Testis (tissue), 2 donors: ENCODE measurements at regions not wholly inside any gene's neighbourhood (a gene's known extent, or its start where the extent isn't known, plus 50 kb on each side); places are given as distances from the start of the nearest gene placed in this dataset.

Source experiments
- POLR2A ChIP-seq: fragments of 450-650 bp; IDR thresholded peaks from one replicate; pipeline ENCODE4 v1.6.1; 2017; ENCODE audit warnings: antibody characterized with exemption, mild to moderate bottlenecking, moderate library complexity
- TF ChIP-seq, protein P1 (sequence below), 3 experiments: fragments of 450-650 bp in 2 of 3; fragments of 200-600 bp in 1 of 3; sonication (generic) in 1 of 3; IDR thresholded peaks; one replicate each; pipeline ENCODE4 v1.5.1; 2016 to 2019; ENCODE audit warnings: antibody characterized with exemption in 3 of 3, mild to moderate bottlenecking in 2 of 3, moderate library complexity in 1 of 3

DNA sequence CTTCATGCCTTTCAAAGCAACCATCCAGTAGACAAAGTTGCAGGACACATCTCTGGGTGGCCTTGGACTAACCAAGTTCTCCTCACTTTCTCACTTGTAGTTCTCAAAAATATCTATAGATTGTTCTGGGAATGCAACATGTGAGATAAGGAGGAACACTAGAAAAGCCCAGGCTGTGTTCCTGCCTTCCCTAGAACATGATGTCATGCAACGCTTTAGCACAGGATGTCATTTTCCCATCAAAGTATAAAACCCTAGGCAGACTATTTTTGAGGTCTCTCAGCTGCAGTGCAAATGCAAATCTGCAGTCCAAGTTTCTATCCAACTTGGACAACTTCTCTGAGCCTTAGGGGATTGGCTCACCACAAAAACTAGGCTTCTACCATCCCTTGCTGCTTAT lies 78.8 kb upstream of the PCDH7 start:
- TF ChIP-seq, protein P1, sequence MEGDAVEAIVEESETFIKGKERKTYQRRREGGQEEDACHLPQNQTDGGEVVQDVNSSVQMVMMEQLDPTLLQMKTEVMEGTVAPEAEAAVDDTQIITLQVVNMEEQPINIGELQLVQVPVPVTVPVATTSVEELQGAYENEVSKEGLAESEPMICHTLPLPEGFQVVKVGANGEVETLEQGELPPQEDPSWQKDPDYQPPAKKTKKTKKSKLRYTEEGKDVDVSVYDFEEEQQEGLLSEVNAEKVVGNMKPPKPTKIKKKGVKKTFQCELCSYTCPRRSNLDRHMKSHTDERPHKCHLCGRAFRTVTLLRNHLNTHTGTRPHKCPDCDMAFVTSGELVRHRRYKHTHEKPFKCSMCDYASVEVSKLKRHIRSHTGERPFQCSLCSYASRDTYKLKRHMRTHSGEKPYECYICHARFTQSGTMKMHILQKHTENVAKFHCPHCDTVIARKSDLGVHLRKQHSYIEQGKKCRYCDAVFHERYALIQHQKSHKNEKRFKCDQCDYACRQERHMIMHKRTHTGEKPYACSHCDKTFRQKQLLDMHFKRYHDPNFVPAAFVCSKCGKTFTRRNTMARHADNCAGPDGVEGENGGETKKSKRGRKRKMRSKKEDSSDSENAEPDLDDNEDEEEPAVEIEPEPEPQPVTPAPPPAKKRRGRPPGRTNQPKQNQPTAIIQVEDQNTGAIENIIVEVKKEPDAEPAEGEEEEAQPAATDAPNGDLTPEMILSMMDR (IDR thresholded peaks at IDR 0.05) = no peak
- TF ChIP-seq POLR2A = no peak
